OCI-LY3 (cell line): ENCODE measurements at regions not wholly inside any gene's neighbourhood (a gene's known extent, or its start where the extent isn't known, plus 50 kb on each side); places are given as distances from the start of the nearest gene placed in this dataset.

Source experiments
- H2AFZ ChIP-seq: fragments of 200-600, 300-600 bp; shearing (Covaris generic); 2 replicates; pipeline ENCODE4 v1.6.0; 2014; ENCODE audit warnings: antibody characterized with exemption, low read depth, low read length
- H3K27ac ChIP-seq: fragments of 200-600, 300-600 bp; sonication (generic); 2 replicates; pipeline ENCODE4 v1.5.1; 2014; ENCODE audit warnings: mild to moderate bottlenecking, low read length, moderate library complexity, mixed read lengths
- H3K27me3 ChIP-seq: fragments of 200-600, 300-600 bp; sonication (generic); 2 replicates; pipeline ENCODE4 v1.6.1; 2014; ENCODE audit warnings: low read depth, low read length, mixed read lengths
- H3K36me3 ChIP-seq: fragments of 200-600, 300-600 bp; sonication (generic); replicated peaks from 2 replicates; pipeline ENCODE3; 2014; ENCODE audit warnings: low read depth, low read length, mixed read lengths
- H3K4me1 ChIP-seq: fragments of 300-600, 200-600 bp; sonication (generic); 2 replicates; pipeline ENCODE4 v1.6.1; 2014; ENCODE audit warnings: low read length, mixed read lengths
- H3K4me2 ChIP-seq: fragments of 200-600, 300-600 bp; sonication (generic); 2 replicates; pipeline ENCODE4 v1.6.1; 2014; ENCODE audit warnings: low read length, mixed read lengths
- H3K4me3 ChIP-seq: fragments of 300-600, 200-600 bp; sonication (generic); 2 replicates; pipeline ENCODE4 v1.5.1; 2014; ENCODE audit warnings: antibody characterized with exemption, mild to moderate bottlenecking, low read length, moderate library complexity
- H3K79me2 ChIP-seq: fragments of 300-600, 200-600 bp; shearing (Covaris generic); 2 replicates; pipeline ENCODE4 v1.6.1; 2014; ENCODE audit warnings: mild to moderate bottlenecking, low read length, mixed read lengths
- H3K9ac ChIP-seq: fragments of 300-600, 200-600 bp; shearing (Covaris generic); 2 replicates; pipeline ENCODE4 v1.6.0; 2014; ENCODE audit warnings: mild to moderate bottlenecking, low read length, moderate library complexity
- H3K9me3 ChIP-seq: fragments of 200-600, 300-600 bp; shearing (Covaris generic); 2 replicates; pipeline ENCODE4 v1.6.1; 2014; ENCODE audit warnings: low read length, mixed read lengths; ENCODE audit not compliant: insufficient read depth
- H4K20me1 ChIP-seq: fragments of 200-600, 300-600 bp; sonication (generic); 2 replicates; pipeline ENCODE4 v1.6.1; 2016; ENCODE audit warnings: low read length, mixed read lengths; ENCODE audit not compliant: insufficient read depth
- EZH2phosphoT487 ChIP-seq: fragments of 200-600 bp; shearing (Covaris generic); IDR thresholded peaks from 2 replicates; pipeline ENCODE4 v1.6.1; 2018; ENCODE audit warnings: antibody characterized with exemption, mixed run types, low read depth
- TF ChIP-seq, protein P1 (sequence below): fragments of 200-600, 300-600 bp; sonication (generic); IDR thresholded peaks from 2 replicates; pipeline ENCODE4 v1.5.1; 2014; ENCODE audit warnings: antibody characterized with exemption, low read length, low read depth

GRCh38 chr10:44460416-44460815, 75.5 kb upstream of the CXCL12 start:
- Histone ChIP-seq H3K27ac (no peak overlapping the region), H4K20me1 (no peaks in the 10 kb centered on the region)
- TF ChIP-seq, protein P1, sequence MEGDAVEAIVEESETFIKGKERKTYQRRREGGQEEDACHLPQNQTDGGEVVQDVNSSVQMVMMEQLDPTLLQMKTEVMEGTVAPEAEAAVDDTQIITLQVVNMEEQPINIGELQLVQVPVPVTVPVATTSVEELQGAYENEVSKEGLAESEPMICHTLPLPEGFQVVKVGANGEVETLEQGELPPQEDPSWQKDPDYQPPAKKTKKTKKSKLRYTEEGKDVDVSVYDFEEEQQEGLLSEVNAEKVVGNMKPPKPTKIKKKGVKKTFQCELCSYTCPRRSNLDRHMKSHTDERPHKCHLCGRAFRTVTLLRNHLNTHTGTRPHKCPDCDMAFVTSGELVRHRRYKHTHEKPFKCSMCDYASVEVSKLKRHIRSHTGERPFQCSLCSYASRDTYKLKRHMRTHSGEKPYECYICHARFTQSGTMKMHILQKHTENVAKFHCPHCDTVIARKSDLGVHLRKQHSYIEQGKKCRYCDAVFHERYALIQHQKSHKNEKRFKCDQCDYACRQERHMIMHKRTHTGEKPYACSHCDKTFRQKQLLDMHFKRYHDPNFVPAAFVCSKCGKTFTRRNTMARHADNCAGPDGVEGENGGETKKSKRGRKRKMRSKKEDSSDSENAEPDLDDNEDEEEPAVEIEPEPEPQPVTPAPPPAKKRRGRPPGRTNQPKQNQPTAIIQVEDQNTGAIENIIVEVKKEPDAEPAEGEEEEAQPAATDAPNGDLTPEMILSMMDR = no peak
- no peak for TF ChIP-seq EZH2phosphoT487

GRCh38 chr10:44462338-44462914, 77.5 kb upstream of the CXCL12 start:
- Histone ChIP-seq H3K4me3 (no peak overlapping the region), H4K20me1 (no peaks in the 10 kb centered on the region), H3K4me2 (no peak overlapping the region), H3K9me3 (no peaks in the 10 kb centered on the region), H3K27me3 (no peaks in the 10 kb centered on the region), H3K79me2 (no peaks in the 10 kb centered on the region), H3K4me1 (no peaks in the 10 kb centered on the region), H3K9ac (no peak overlapping the region), H3K27ac (no peak overlapping the region), H2AFZ (no peak overlapping the region), H3K36me3 (no peaks in the 10 kb centered on the region)
- no peak for TF ChIP-seq EZH2phosphoT487
- TF ChIP-seq, protein P1 = no peak

More at GRCh38 chr10:44460416-44460815, 75.5 kb upstream of the CXCL12 start:
- no peak overlapping the region for H2AFZ ChIP-seq
- H3K27me3 ChIP-seq = no peaks in the 10 kb centered on the region
- H3K79me2 ChIP-seq = no peaks in the 10 kb centered on the region
- no peak overlapping the region for H3K4me2 ChIP-seq
- no peaks in the 10 kb centered on the region for H3K4me1 ChIP-seq
- H3K4me3 ChIP-seq = no peak overlapping the region
- H3K36me3 ChIP-seq = no peaks in the 10 kb centered on the region
- no peaks in the 10 kb centered on the region for H3K9me3 ChIP-seq
- H3K9ac ChIP-seq = no peak overlapping the region

DNA sequence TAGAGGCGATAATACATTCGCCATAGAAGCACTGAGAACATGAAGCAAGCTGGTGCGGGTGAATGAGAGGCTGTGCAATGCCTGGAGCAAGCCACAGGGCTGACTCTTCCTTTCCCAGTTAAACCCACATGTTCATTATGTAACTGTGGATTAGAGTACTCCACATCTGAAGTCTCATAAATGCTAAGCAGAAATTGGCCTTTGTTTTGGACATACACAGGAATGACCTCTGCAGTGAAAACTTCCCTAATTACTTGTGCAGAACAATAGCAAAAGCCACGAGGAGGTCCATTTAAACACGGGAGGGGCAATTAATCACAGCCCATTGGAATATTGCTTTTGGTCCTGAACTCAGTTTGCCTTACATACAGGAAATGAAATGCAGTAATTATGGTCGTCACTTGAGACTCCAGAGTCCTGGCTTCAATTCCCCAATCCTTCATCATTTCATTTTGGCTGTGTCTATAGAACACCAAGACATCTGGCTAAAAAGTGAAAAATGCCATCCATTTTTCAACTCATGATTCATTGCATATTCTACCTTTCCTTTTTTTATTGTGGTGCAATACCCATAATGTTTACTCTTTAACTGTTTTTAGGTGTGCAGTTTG, 78.7 kb upstream of the CXCL12 start:
- no peak overlapping the region for H3K27ac ChIP-seq
- H3K9me3 ChIP-seq = no peaks in the 10 kb centered on the region
- H3K4me2 ChIP-seq = no peak overlapping the region

GRCh38 chr10:44464503-44464902, 79.6 kb upstream of the CXCL12 start:
- Histone ChIP-seq H3K27ac (no peak overlapping the region), H3K4me1 (no peaks in the 10 kb centered on the region), H3K9me3 (no peaks in the 10 kb centered on the region), H3K4me2 (no peak overlapping the region), H3K79me2 (no peaks in the 10 kb centered on the region), H3K36me3 (no peaks in the 10 kb centered on the region), H3K9ac (no peak overlapping the region), H2AFZ (no peak overlapping the region), H4K20me1 (no peaks in the 10 kb centered on the region), H3K27me3 (no peaks in the 10 kb centered on the region), H3K4me3 (no peak overlapping the region)
- no peak for TF ChIP-seq EZH2phosphoT487
- TF ChIP-seq, protein P1 = no peak

More for the DNA sequence above, 78.7 kb upstream of the CXCL12 start:
- no peak overlapping the region for H3K4me3 ChIP-seq
- TF ChIP-seq, protein P1 = no peak
- TF ChIP-seq EZH2phosphoT487 = no peak
- no peaks in the 10 kb centered on the region for H3K36me3 ChIP-seq
- H3K9ac ChIP-seq = no peak overlapping the region
- no peaks in the 10 kb centered on the region for H3K79me2 ChIP-seq
- H4K20me1 ChIP-seq = no peaks in the 10 kb centered on the region
- H3K27me3 ChIP-seq = no peaks in the 10 kb centered on the region
- H2AFZ ChIP-seq = no peak overlapping the region
- no peaks in the 10 kb centered on the region for H3K4me1 ChIP-seq
